OCI-LY7 (cell line): ENCODE measurements at regions not wholly inside any gene's neighbourhood (a gene's known extent, or its start where the extent isn't known, plus 50 kb on each side); places are given as distances from the start of the nearest gene placed in this dataset.

Source experiments
- BruUV-seq: library from RNA; stranded (reverse); fragments of 400-500 nt; replicated peaks from 2 replicates; lab custom pipeline; 2021; lab: Mats Ljungman, UMichigan
- CTCF ChIA-PET: fragments of 300-600 bp; sonication (Branson Sonifier 250); formaldehyde crosslinking; loops from one replicate; lab custom pipeline; 2022; ENCODE audit warnings: antibody characterized with exemption; ENCODE audit not compliant: unreplicated experiment; lab: Charles Lee
- POLR2A ChIA-PET: fragments of 300-600 bp; sonication (Branson Sonifier 250); formaldehyde crosslinking; loops from one replicate; lab custom pipeline; 2022; ENCODE audit warnings: antibody characterized with exemption; lab: Charles Lee
- DNase-seq: peaks from one replicate; pipeline ENCODE4 v3.0.0-alpha.2; 2015; ENCODE audit warnings: low spot score
- H2AFZ ChIP-seq: fragments of 200-600 bp; sonication (generic), shearing (Covaris generic); 2 replicates; pipeline ENCODE4 v1.6.1; 2014; ENCODE audit warnings: mild to moderate bottlenecking, antibody characterized with exemption, low read length, moderate library complexity
- H3K27ac ChIP-seq: fragments of 200-600 bp; sonication (generic); 2 replicates; pipeline ENCODE4 v1.5.1; 2014; ENCODE audit warnings: mixed run types, low read depth, mild to moderate bottlenecking, moderate library complexity, low read length, inconsistent platforms; ENCODE audit not compliant: poor library complexity, severe bottlenecking
- H3K36me3 ChIP-seq: fragments of 200-600 bp; sonication (generic); 2 replicates; pipeline ENCODE4 v1.6.1; 2014; ENCODE audit warnings: mild to moderate bottlenecking, antibody characterized with exemption, low read length, moderate library complexity, mixed read lengths; ENCODE audit not compliant: insufficient read depth
- H3K4me1 ChIP-seq: fragments of 200-600 bp; sonication (generic); 2 replicates; pipeline ENCODE4 v1.5.1; 2014; ENCODE audit warnings: mild to moderate bottlenecking, low read length; ENCODE audit not compliant: insufficient read depth, poor library complexity, severe bottlenecking
- H3K4me2 ChIP-seq: fragments of 200-600 bp; sonication (generic); 2 replicates; pipeline ENCODE4 v1.6.1; 2014; ENCODE audit warnings: mild to moderate bottlenecking, low read length
- H3K4me3 ChIP-seq: fragments of 200-600 bp; sonication (generic); 2 replicates; pipeline ENCODE4 v1.5.1; 2014; ENCODE audit warnings: mild to moderate bottlenecking, low read depth, low read length; ENCODE audit not compliant: poor library complexity, severe bottlenecking
- H3K79me2 ChIP-seq: fragments of 200-600 bp; sonication (generic); 2 replicates; pipeline ENCODE4 v1.6.1; 2016; ENCODE audit warnings: low read depth, mild to moderate bottlenecking, low read length, moderate library complexity, mixed read lengths; ENCODE audit not compliant: insufficient read depth
- H3K9me2 ChIP-seq: fragments of 200-600 bp; sonication (generic); 2 replicates; pipeline ENCODE4 v1.6.1; 2016; ENCODE audit warnings: mild to moderate bottlenecking, low read length, mixed read lengths; ENCODE audit not compliant: insufficient read depth
- H3K9me3 ChIP-seq: fragments of 200-600 bp; sonication (generic); 2 replicates; pipeline ENCODE4 v1.6.1; 2014; ENCODE audit warnings: mild to moderate bottlenecking, mixed run types, low read length, mixed read lengths
- H4K20me1 ChIP-seq: fragments of 200-600 bp; sonication (generic); 2 replicates; pipeline ENCODE4 v1.6.1; 2014; ENCODE audit warnings: mild to moderate bottlenecking, antibody characterized with exemption, low read length, moderate library complexity, mixed read lengths; ENCODE audit not compliant: insufficient read depth
- EZH2phosphoT487 ChIP-seq: fragments of 200-600 bp; sonication (generic); IDR thresholded peaks from 2 replicates; pipeline ENCODE4 v1.6.1; 2018; ENCODE audit warnings: low read depth, borderline replicate concordance, mild to moderate bottlenecking, mixed run types, antibody characterized with exemption, low read length, moderate library complexity, mixed read lengths
- intact Hi-C: fragments of 100-400 bp; cut with micrococcal nuclease; formaldehyde crosslinking; loops from one replicate; pipeline ENCODE4 v1.10.0; 2022; ENCODE audit not compliant: unreplicated experiment
- TF ChIP-seq, protein P1 (sequence below): fragments of 200-600 bp; sonication (generic); conservative IDR thresholded peaks from 2 replicates; pipeline ENCODE4 v1.5.1; 2014; ENCODE audit warnings: mild to moderate bottlenecking, antibody characterized with exemption, low read length, moderate library complexity, mixed read lengths

DNA sequence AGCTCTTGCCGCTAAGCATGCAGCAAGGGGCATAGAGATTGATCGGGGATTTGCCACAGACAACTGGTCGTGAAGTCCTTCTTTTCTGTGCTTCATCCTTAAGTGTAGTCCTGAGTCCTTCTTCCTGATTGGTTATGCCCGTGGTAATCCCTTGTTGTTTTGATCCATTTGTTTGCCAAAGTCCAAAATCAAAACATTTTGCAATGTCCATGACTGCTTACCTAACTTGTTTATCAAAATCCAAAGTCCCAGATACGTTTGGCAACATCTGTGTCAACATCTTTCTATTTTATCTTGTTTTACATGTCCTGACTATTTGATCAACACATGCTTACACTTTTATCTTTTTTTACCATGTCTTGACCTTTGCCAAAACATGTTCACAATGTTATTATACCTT lies 229.0 kb upstream of the ZNF804A start:
- no TSS peak for BruUV-seq
- H3K27ac ChIP-seq = no peak overlapping the region
- no peaks in the 10 kb centered on the region for H3K79me2 ChIP-seq
- ChIA-PET POLR2A (interaction anchor here (0.6 to 1.1 kb wide), 2 partner anchors 9 to 279 kb away, joined by 3 to 6 read pairs; no protein-coding TSS in a partner anchor), CTCF (interaction anchor here (0.6 kb wide), 1 partner anchor 230 kb away, joined by 3 read pairs; no protein-coding TSS in a partner anchor)
- intact Hi-C loops = no loop called here
- peaks cover 25% of the 10 kb centered on the region for H3K4me1 ChIP-seq
- no peaks in the 10 kb centered on the region for H3K9me2 ChIP-seq
- peak overlapping the region; percentile 14; the same call in 1 of the 2 replicates for H2AFZ ChIP-seq
- peaks cover 19% of the 10 kb centered on the region for H3K36me3 ChIP-seq
- H3K4me3 ChIP-seq = no peak overlapping the region
- H3K9me3 ChIP-seq = peaks cover 32% of the 10 kb centered on the region; the same call in 1 of the 2 replicates
- no peak for DNase-seq
- H3K4me2 ChIP-seq = no peak overlapping the region
- no peaks in the 10 kb centered on the region for H4K20me1 ChIP-seq
- TF ChIP-seq, protein P1, sequence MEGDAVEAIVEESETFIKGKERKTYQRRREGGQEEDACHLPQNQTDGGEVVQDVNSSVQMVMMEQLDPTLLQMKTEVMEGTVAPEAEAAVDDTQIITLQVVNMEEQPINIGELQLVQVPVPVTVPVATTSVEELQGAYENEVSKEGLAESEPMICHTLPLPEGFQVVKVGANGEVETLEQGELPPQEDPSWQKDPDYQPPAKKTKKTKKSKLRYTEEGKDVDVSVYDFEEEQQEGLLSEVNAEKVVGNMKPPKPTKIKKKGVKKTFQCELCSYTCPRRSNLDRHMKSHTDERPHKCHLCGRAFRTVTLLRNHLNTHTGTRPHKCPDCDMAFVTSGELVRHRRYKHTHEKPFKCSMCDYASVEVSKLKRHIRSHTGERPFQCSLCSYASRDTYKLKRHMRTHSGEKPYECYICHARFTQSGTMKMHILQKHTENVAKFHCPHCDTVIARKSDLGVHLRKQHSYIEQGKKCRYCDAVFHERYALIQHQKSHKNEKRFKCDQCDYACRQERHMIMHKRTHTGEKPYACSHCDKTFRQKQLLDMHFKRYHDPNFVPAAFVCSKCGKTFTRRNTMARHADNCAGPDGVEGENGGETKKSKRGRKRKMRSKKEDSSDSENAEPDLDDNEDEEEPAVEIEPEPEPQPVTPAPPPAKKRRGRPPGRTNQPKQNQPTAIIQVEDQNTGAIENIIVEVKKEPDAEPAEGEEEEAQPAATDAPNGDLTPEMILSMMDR = no peak
- no peak for TF ChIP-seq EZH2phosphoT487

DNA sequence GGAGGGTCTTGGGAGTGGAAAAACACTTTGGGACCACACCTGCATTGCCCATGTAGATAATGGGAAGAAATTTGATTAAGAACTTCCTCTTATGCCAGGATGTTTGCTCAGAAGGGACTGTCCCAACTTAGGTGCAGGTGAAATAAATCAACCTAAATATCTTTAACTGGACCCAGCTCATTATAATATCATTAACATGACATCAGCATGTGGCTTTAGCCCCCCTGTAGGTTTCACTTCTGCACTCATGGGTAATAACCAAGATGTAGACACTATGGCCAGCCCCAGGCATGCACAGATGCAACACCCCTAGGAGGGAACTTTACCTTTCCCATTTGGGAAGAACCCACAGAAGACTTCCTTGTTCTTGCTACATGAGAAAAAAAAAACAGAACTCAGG lies 227.4 kb upstream of the ZNF804A start:
- H3K36me3 ChIP-seq = peaks cover 19% of the 10 kb centered on the region
- H3K27ac ChIP-seq = peak overlapping the region; percentile 58
- TF ChIP-seq, protein P1 = no peak
- no peak for TF ChIP-seq EZH2phosphoT487
- ChIA-PET POLR2A (interaction anchor here (0.6 to 1.6 kb wide), 4 partner anchors 9 to 303 kb away, joined by 3 to 4 read pairs (median 3); no protein-coding TSS in a partner anchor), CTCF (no interaction called here)
- BruUV-seq = no TSS peak
- H3K79me2 ChIP-seq = no peaks in the 10 kb centered on the region
- peaks cover 18% of the 10 kb centered on the region for H3K4me1 ChIP-seq
- H3K4me3 ChIP-seq = peak overlapping the region; percentile 25
- no peaks in the 10 kb centered on the region for H3K9me2 ChIP-seq
- H3K4me2 ChIP-seq = peak overlapping the region; percentile 46
- no peaks in the 10 kb centered on the region for H4K20me1 ChIP-seq
- H2AFZ ChIP-seq = peak overlapping the region; percentile 71
- peaks cover 32% of the 10 kb centered on the region; the same call in 1 of the 2 replicates for H3K9me3 ChIP-seq
- intact Hi-C loops = no loop called here
- DNase-seq = peak; percentile 72

DNA sequence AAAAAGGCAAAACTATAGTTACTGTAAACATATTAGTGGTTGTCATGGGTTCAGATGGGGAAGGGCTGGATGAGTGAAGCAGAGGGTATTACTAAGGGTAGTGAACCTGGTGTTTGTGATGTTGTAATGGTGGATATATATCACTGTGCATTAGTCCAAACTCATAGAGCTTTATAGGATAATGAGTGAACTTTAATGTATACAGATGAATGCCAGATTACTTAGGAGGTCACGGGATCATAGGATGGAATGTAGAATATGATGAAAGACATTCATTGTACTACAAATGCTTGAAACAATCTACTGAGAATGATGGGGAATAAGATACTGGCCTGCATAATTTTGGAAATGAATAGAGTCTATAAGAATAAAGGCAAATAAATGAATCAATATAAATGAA lies 226.7 kb upstream of the ZNF804A start:
- peak overlapping the region; percentile 46 for H3K4me2 ChIP-seq
- peak overlapping the region; percentile 58 for H3K27ac ChIP-seq
- DNase-seq = no peak
- peak overlapping the region; percentile 71 for H2AFZ ChIP-seq
- peaks cover 32% of the 10 kb centered on the region; the same call in 1 of the 2 replicates for H3K9me3 ChIP-seq
- no peaks in the 10 kb centered on the region for H4K20me1 ChIP-seq
- intact Hi-C loops = no loop called here
- TF ChIP-seq, protein P1 = no peak
- TF ChIP-seq EZH2phosphoT487 = no peak
- no peaks in the 10 kb centered on the region for H3K79me2 ChIP-seq
- peaks cover 19% of the 10 kb centered on the region for H3K36me3 ChIP-seq
- BruUV-seq = no TSS peak
- H3K9me2 ChIP-seq = no peaks in the 10 kb centered on the region
- CTCF ChIA-PET = no interaction called here
- H3K4me1 ChIP-seq = peaks cover 18% of the 10 kb centered on the region
- POLR2A ChIA-PET = interaction anchor here (0.6 to 1.6 kb wide), 6 partner anchors 13 to 1085 kb away, joined by 3 to 5 read pairs (median 3); no protein-coding TSS in a partner anchor
- peak overlapping the region; percentile 25 for H3K4me3 ChIP-seq
